Activated CD4-positive, CD25-positive, alpha-beta regulatory T cell treated with anti-CD3 and anti-CD28 coated beads, Interleukin-2, amount 50 U/mL, for 72 hours (primary cell): ENCODE measurements at regions not wholly inside any gene's neighbourhood (a gene's known extent, or its start where the extent isn't known, plus 50 kb on each side); places are given as distances from the start of the nearest gene placed in this dataset.

Experiments
- DNase-seq: peaks from one replicate; pipeline ENCODE4 v3.0.0; 2021

DNA sequence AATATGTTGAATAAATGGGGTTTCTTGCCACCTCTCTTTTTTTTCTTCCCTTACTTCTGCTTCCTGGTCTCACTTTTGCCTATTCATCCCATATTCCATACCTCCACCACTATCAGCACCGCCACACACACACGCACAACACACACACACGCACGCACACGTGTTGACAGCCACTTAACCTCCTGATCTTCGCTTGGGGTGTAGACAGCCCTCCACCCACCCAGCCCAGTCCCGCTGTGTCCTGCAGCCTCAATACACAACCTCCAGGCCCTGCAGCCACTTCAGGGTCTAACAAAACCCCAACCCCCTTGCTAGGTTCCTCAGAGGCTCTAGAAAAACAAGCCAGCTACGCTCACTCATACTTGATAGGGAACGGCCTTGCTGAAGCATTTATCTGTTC lies 72.3 kb downstream of the LINC00237 start:
- no peak for DNase-seq

- DNase-seq: no peak
Measured at GRCh38 chr20:21031666-21032065, 74.5 kb downstream of the LINC00237 start.

DNA sequence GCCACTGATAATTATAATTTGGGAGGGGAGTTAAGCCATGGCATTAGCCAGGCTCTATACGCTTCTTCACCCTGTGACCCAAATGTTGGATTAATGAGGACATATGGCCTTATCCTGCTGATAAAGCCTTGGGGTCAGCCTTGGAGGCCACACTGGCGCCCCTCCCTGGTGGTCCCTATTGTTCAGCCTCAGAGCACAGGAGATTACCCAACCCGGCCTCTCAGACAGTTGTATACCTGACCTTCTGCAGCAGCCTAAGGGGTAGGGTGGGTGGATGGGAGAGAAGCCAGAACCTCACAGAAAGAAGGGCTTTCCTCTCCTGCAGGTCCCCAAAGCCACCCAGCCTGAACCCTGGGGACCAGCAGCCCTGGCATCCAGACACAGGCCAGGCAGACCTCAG lies 76.8 kb downstream of the LINC00237 start:
- DNase-seq: no peak

DNA sequence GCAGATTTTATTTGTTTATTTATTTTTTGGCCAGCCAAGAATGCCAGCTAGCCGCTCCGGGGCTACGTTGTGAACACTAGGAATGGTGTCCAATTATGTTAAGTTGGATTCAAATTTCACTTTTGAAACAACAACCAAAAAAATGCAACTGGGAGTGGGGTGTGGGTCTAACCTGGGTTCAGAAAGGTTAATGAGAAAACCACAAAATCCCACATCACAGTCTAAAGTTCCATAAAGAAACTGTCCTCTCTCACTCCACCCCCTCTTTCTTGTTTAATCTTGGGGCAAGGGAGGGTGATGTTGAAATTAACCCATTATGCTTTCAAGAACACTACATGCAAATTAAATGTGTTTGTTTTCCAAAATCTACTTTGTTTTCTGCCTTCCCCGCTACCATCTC lies 77.2 kb downstream of the LINC00237 start:
- no peak for DNase-seq

- DNase-seq: no peak
Measured at GRCh38 chr20:21028436-21028835, 77.7 kb downstream of the LINC00237 start.

DNA sequence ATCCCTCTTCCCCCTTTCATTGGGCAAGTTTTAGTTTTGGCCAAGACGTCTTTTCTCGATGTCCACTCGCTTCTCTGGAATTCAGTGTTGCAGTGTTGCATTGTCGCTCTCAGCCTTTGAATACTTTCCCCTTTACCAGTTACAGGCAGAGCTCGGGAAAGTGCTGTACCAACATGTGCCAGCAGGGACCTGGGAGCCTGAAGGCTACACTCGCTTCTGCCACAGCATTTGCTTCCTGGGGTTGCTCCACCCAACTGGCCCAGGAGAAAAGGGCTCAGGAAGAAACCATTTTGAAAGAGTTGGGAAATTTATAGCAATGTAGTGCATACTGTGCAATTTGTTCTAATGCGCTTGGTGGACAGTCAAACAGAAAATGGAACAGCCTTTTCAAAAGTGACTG lies 78.6 kb downstream of the LINC00237 start:
- DNase-seq: no peak

GRCh38 chr20:21026951-21027350 lies 79.2 kb downstream of the LINC00237 start:
- no peak for DNase-seq

- DNase-seq: no peak
Measured at GRCh38 chr20:21024420-21024819, 81.7 kb downstream of the LINC00237 start.

GRCh38 chr20:21022925-21023324 lies 83.2 kb downstream of the LINC00237 start:
- no peak for DNase-seq

- DNase-seq: no peak
Measured at GRCh38 chr20:21021472-21021790, 84.7 kb downstream of the LINC00237 start.

DNA sequence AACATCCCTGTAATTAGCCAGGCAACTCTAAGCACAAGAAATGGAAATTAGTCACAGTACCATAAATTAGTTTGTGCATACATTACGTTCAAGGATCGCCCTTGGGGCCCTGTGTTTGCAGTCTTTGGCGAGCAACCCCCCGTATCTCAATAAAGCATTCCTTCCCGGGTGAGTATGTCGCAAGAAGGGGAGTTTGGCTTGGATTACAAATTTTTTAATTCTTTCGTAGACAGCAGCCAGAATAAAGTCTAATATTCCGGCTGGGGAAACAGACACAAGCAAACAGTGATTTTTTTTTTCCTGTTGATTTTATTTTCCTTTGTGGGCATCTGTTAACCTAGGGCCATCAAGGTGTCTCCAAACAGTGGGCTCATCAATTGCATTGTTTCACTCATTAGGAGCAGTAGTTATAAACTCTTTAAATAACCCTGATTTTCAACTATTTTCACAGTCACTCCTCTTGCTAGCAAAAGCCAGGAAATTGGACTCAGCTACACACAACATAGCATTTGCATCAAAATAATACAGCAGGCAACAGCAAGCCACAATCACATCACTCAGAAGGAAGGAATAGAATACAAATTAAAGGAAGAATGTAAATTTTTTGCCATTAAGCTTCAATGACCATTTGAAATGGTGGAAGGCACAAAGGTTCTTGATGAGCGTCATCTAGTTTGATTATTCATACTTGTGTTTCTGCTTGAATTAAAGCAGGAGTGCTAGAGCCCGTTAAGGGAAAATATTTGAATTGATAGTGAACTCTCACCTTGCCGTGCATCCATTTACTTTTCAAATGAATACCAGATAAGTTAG lies 85.3 kb downstream of the LINC00237 start:
- no peak for DNase-seq

DNA sequence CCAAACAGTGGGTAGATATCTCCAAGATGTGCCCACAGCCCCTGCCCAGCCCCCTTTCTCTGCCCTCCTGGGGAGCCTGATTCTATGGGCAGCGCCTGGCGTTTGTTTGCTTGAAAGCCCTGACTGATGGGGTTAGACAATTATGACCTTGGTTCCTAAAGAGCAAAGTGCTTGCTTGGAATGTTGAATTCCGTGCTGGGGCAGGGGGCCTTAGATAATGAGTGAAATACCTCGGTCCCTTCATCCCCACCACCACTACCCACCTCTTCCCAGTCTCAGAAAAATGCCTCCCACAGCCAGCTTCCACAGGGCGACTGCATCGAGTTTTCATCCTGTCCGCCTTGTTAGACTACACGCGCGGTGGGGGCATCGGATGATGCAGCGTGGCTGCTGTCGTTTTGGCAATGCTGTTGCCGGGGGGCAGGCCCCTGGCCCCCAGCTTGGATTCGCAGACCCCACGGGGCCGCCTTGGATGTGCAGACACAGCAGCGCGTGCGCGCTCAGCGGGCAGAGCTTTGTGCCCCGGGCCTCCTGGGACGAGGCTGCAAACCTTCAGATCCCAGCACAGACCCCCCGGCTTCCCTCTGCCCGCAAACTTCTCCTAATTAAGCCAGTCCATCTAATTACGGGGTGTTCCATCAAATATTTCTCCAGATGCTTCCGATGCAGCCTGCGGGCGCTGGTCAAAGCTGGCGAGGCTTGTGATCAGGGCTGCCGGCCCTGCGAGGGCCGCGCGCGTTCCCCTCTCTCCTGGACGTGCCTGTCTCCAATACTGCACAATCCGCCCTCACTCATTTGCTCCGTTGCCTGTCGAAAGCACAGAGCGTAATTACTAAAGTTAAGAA lies 86.1 kb downstream of the LINC00237 start:
- DNase-seq: no peak

- no peak for DNase-seq
Measured at GRCh38 chr20:21019468-21019813, 86.7 kb downstream of the LINC00237 start.

DNA sequence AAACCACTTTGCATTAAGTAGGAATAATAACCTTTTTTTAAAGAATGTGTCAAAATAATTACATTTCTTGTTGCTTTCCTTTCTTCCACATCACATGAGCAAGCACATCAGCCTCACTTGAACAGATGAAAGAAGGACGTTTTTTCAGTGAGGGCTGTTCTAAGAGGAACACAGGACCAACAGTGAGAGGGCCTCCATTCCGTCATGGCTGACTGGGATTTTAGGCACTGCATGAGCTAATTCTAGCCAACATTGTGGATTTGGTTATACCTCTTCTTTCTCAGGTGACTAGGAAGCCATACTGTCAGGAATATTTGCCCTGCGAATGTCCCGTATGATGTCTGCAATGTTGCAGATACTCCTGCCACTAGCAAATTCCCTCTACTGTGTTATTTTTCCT lies 87.6 kb downstream of the LINC00237 start:
- no peak for DNase-seq

- DNase-seq: no peak
Measured at GRCh38 chr20:21017528-21018085, 88.6 kb downstream of the LINC00237 start.

GRCh38 chr20:21016751-21017150 lies 89.4 kb downstream of the LINC00237 start:
- no peak for DNase-seq

GRCh38 chr20:21014528-21014927 lies 91.6 kb downstream of the LINC00237 start:
- no peak for DNase-seq

- DNase-seq: no peak
Measured at GRCh38 chr20:21008951-21009350, 97.2 kb downstream of the LINC00237 start.

DNA sequence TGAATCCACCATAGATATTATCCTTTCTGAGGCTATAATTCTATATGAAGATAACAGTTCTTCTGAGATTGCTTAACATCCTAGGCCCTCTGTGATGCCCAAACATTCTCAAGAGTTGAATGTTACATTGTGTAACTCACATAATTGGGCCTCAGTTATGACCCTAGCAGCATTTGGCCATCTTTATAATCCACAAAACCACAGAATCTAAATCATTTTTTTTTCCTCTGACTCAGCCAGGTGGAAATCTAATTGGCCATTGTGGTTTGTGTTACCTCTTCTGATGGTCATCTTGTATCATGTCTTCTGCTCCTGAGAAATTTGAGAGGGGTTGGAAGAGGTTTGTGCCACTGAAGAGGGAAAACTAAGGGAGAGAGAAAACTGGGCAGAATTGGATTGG lies 99.5 kb downstream of the LINC00237 start:
- no peak for DNase-seq

DNA sequence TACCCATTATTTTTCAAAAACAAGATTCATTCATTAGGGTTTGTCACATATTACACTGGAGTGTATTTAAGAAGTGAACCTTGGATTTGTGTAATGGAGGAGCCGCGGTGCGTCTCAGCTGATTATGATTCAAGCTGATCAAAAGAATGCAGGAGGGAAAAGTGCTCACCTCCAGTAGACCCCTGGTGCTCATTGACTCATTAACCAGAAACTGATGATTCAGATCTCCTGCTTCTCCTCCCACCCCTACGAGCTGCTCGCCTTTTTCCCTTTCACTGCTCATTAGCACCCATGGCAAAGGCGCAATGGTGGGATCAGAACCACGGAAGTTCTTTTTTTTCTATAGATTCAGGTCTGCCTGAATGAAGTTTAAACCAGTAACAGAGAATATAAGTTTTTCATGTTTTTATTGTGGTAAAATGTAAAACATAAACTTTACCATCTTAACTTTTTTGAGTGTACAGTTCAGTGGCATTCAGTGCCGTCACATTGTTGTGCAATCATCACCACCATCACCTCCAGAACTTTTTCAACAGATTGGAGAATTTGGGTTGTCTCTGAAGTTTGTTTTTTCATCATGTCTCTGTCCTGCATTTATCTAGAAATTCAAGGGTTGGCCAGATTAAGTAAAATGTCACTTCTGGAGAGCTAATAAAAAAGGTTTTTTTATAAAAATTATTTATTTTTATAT lies 101.6 kb downstream of the LINC00237 start:
- DNase-seq: no peak

DNA sequence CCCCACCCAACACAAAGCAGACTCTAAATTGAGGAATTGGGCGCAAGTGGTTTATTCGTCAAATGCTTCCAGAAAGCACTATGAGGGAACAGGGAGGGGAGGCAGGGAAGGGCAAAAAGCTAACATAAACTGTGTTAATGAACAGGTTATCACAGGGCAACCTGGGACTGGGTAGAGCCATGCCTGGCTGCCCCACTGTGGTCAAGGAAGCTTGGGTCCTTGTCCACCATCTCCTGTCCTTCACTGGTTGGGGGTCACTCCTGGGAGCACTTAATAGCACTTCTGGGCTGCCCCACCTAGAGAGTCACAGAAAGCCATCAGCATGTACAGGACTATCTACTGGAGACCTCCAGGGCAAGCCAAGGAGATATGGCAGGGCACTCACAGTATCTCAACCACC lies 102.3 kb downstream of the LINC00237 start:
- no peak for DNase-seq

DNA sequence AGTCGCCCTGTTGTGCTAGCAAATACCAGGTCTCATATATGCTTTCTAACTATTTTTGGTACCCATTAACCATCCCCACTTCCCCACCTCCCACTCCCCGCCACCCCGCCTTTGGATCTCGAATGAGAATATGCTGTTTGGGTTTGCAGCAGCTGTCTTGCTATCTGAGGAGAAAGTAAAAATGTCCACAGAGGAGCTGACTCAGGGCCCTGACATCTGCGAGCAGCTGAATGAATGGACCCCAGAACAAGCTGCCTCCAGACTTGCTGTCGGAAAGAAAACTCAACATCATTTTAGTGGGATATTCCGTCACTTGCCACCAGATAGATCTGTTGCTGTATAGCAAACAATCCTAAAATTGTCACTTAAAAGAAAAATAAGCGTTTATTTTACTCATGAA lies 103.7 kb downstream of the LINC00237 start:
- DNase-seq: no peak

DNA sequence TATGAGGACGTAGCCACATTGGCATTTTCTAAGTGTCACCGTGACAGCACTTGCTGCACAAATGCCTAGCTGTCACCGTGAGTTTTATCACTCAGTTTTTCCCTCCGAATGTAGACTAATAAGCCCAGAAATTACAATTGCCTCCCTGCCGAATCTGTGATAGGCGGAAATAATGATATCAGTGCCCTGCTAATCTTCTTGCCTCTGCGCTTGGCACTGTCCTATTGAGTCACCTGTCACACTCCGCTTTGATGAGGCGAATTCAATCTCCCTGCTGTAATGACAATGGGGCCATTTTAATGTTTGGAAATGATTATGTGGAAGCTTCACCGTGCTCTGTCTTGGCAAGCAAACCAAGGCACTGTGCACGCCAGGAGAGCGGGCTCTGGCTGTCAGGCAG lies 112.8 kb downstream of the LINC00237 start:
- no peak for DNase-seq
